PC-3 (cell line): ENCODE measurements at regions not wholly inside any gene's neighbourhood (a gene's known extent, or its start where the extent isn't known, plus 50 kb on each side); places are given as distances from the start of the nearest gene placed in this dataset.

Source experiments
- CTCF ChIP-seq: fragments of 300-600 bp; sonication (generic); conservative IDR thresholded peaks from 2 replicates; pipeline ENCODE4 v1.5.1; 2017; ENCODE audit warnings: antibody characterized with exemption, low read depth, mild to moderate bottlenecking, low read length
- EZH2 ChIP-seq: fragments of 300-600 bp; sonication (generic); IDR thresholded peaks from one replicate; pipeline ENCODE4 v1.6.1; 2017; ENCODE audit warnings: antibody characterized with exemption, mild to moderate bottlenecking, low read length; ENCODE audit not compliant: unreplicated experiment
- EZH2phosphoT487 ChIP-seq: fragments of 300-600 bp; sonication (generic); IDR thresholded peaks from 2 replicates; pipeline ENCODE4 v1.6.1; 2018; ENCODE audit warnings: mild to moderate bottlenecking, antibody characterized with exemption, low read length, borderline replicate concordance

GRCh38 chr1:64320922-64321614, 117.6 kb downstream of the UBE2U start:
- TF ChIP-seq CTCF (no peak), EZH2phosphoT487 (no peak), EZH2 (no peak)
